H9 (cell line): ENCODE measurements at regions not wholly inside any gene's neighbourhood (a gene's known extent, or its start where the extent isn't known, plus 50 kb on each side); places are given as distances from the start of the nearest gene placed in this dataset.

Experiments
- DNase-seq: peaks from one replicate; pipeline ENCODE4 v3.0.0-alpha.2; 2017
- H2AFZ ChIP-seq: one replicate; pipeline ENCODE4 v1.6.1; 2013; ENCODE audit warnings: mild to moderate bottlenecking, low read length, control low read depth, moderate library complexity
- H2AK5ac ChIP-seq: 2 replicates; pipeline ENCODE4 v1.6.1; 2013; ENCODE audit warnings: low read length, control low read depth, mixed read lengths; ENCODE audit not compliant: insufficient read length
- H2BK120ac ChIP-seq: one replicate; pipeline ENCODE4 v1.6.1; 2013; ENCODE audit warnings: low read depth, mild to moderate bottlenecking, low read length, control low read depth, inconsistent platforms; ENCODE audit not compliant: poor library complexity, severe bottlenecking
- H2BK12ac ChIP-seq: 2 replicates; pipeline ENCODE4 v1.6.1; 2013; ENCODE audit warnings: low read length, control low read depth, mixed read lengths, low read depth; ENCODE audit not compliant: insufficient read length
- H2BK15ac ChIP-seq: 2 replicates; pipeline ENCODE4 v1.6.1; 2013; ENCODE audit warnings: low read depth, low read length, control low read depth
- H2BK20ac ChIP-seq: one replicate; pipeline ENCODE4 v1.6.1; 2013; ENCODE audit warnings: low read depth, mild to moderate bottlenecking, low read length, control low read depth, inconsistent platforms; ENCODE audit not compliant: poor library complexity, severe bottlenecking
- H2BK5ac ChIP-seq: 2 replicates; pipeline ENCODE4 v1.6.1; 2013; ENCODE audit warnings: low read length, control low read depth, mixed read lengths; ENCODE audit not compliant: insufficient read length
- H3K14ac ChIP-seq: 2 replicates; pipeline ENCODE4 v1.6.1; 2013; ENCODE audit warnings: low read length, control low read depth; ENCODE audit not compliant: insufficient read depth
- H3K18ac ChIP-seq: 2 replicates; pipeline ENCODE4 v1.6.1; 2013; ENCODE audit warnings: low read depth, mild to moderate bottlenecking, mixed read lengths, low read length, control low read depth; ENCODE audit not compliant: insufficient read length
- H3K23ac ChIP-seq: 2 replicates; pipeline ENCODE4 v1.6.1; 2013; ENCODE audit warnings: low read length, control low read depth, mixed read lengths, low read depth; ENCODE audit not compliant: insufficient read length
- H3K23me2 ChIP-seq: 2 replicates; pipeline ENCODE4 v1.6.1; 2013; ENCODE audit warnings: low read depth, mild to moderate bottlenecking, mixed read lengths, low read length, control low read depth; ENCODE audit not compliant: insufficient read length, poor library complexity, severe bottlenecking
- H3K27ac ChIP-seq: 2 replicates; pipeline ENCODE4 v1.5.1; 2013; ENCODE audit warnings: low read length, control low read depth, mixed read lengths, low read depth; ENCODE audit not compliant: insufficient read length
- H3K27me3 ChIP-seq: 2 replicates; pipeline ENCODE4 v1.6.1; 2013; ENCODE audit warnings: low read length, control low read depth, inconsistent platforms; ENCODE audit not compliant: insufficient read depth
- H3K4ac ChIP-seq: 2 replicates; pipeline ENCODE4 v1.6.1; 2013; ENCODE audit warnings: low read depth, mild to moderate bottlenecking, control low read depth, inconsistent platforms, low read length, moderate library complexity
- H3K4me1 ChIP-seq: 2 replicates; pipeline ENCODE4 v1.6.1; 2013; ENCODE audit warnings: low read length, control low read depth, inconsistent platforms; ENCODE audit not compliant: insufficient read depth
- H3K4me2 ChIP-seq: 2 replicates; pipeline ENCODE4 v1.6.1; 2013; ENCODE audit warnings: low read length, control low read depth, mixed read lengths; ENCODE audit not compliant: insufficient read length, insufficient read depth
- H3K56ac ChIP-seq: 2 replicates; pipeline ENCODE4 v1.6.1; 2013; ENCODE audit warnings: low read depth, mild to moderate bottlenecking, mixed read lengths, low read length, control low read depth; ENCODE audit not compliant: insufficient read length
- H3K79me1 ChIP-seq: 2 replicates; pipeline ENCODE4 v1.6.1; 2013; ENCODE audit warnings: low read depth, mild to moderate bottlenecking, moderate library complexity, low read length, control low read depth, inconsistent platforms; ENCODE audit not compliant: insufficient read depth, poor library complexity, severe bottlenecking
- H3K79me2 ChIP-seq: 2 replicates; pipeline ENCODE4 v1.6.1; 2013; ENCODE audit warnings: low read length, control low read depth, inconsistent platforms; ENCODE audit not compliant: insufficient read depth
- H3K9ac ChIP-seq: 2 replicates; pipeline ENCODE4 v1.6.1; 2013; ENCODE audit warnings: low read length, control low read depth, mixed read lengths; ENCODE audit not compliant: insufficient read length; ENCODE audit errors: extremely low read depth
- H3K9me3 ChIP-seq: one replicate; pipeline ENCODE4 v1.6.1; 2013; ENCODE audit warnings: low read depth, low read length, inconsistent platforms; ENCODE audit not compliant: control insufficient read depth
- H3T11ph ChIP-seq: one replicate; pipeline ENCODE4 v1.6.1; 2013; ENCODE audit warnings: mild to moderate bottlenecking, low read length, control low read depth, inconsistent platforms
- H4K20me1 ChIP-seq: one replicate; pipeline ENCODE4 v1.6.1; 2013; ENCODE audit not compliant: control insufficient read depth, insufficient read length, insufficient read depth
- H4K5ac ChIP-seq: 2 replicates; pipeline ENCODE4 v1.6.1; 2013; ENCODE audit warnings: low read depth, mild to moderate bottlenecking, mixed read lengths, low read length, control low read depth; ENCODE audit not compliant: insufficient read length
- H4K8ac ChIP-seq: replicated peaks from 2 replicates; pipeline ENCODE4 v1.6.1; 2013; ENCODE audit warnings: low read length, control low read depth, mixed read lengths, low read depth; ENCODE audit not compliant: insufficient read length
- H4K91ac ChIP-seq: 2 replicates; pipeline ENCODE4 v1.6.1; 2013; ENCODE audit warnings: low read depth, mild to moderate bottlenecking, moderate library complexity, mixed read lengths, low read length, control low read depth; ENCODE audit not compliant: insufficient read length
- H3K27ac Mint-ChIP-seq, 3 experiments: 2 replicates in 2 of 3; 3 replicates in 1 of 3; pipeline ENCODE4 v1.8.0; 2020 to 2021; ENCODE audit warnings: mixed read lengths in 3 of 3, mild to moderate bottlenecking in 1 of 3, moderate library complexity in 1 of 3
- H3K27me3 Mint-ChIP-seq: 2 replicates; pipeline ENCODE4 v1.8.0; 2021; ENCODE audit warnings: low read depth, mild to moderate bottlenecking, moderate library complexity, mixed read lengths
- H3K36me3 Mint-ChIP-seq, 3 experiments: 2 replicates in 2 of 3; 3 replicates in 1 of 3; pipeline ENCODE4 v1.8.0; 2020 to 2021; ENCODE audit warnings: low read depth in 3 of 3, mixed read lengths in 3 of 3; ENCODE audit not compliant: insufficient read depth in 1 of 3
- H3K4me1 Mint-ChIP-seq, 2 experiments: 2 replicates each; pipeline ENCODE4 v1.8.0; 2020; ENCODE audit warnings: mixed read lengths in 2 of 2
- H3K4me3 Mint-ChIP-seq, 2 experiments: 2 replicates in 1 of 2; 3 replicates in 1 of 2; pipeline ENCODE4 v1.8.0; 2020 to 2021; ENCODE audit warnings: mild to moderate bottlenecking in 2 of 2, mixed read lengths in 2 of 2, moderate library complexity in 1 of 2
- H3K9me3 Mint-ChIP-seq, 2 experiments: 2 replicates in 1 of 2; 3 replicates in 1 of 2; pipeline ENCODE4 v1.8.0; 2020; ENCODE audit warnings: mild to moderate bottlenecking in 2 of 2, mixed read lengths in 2 of 2, moderate library complexity in 1 of 2
- CTCF ChIP-seq: fragments of 200-600 bp; sonication (generic); conservative IDR thresholded peaks from 3 replicates; pipeline ENCODE4 v1.8.0; 2021; ENCODE audit warnings: antibody characterized with exemption, mild to moderate bottlenecking
- WGBS: extraction: QIAGEN DNeasy Blood & Tissue Kit; methylation state at CpG from one replicate; pipeline ENCODE4 v1.1.7; 2013; ENCODE audit warnings: missing lambda C conversion rate, low lambda C conversion rate, mixed read lengths; ENCODE audit not compliant: insufficient read length; ENCODE audit errors: extremely low coverage; 5-methylcytosine and 5-hydroxymethylcytosine counted together

- Histone ChIP-seq H2BK15ac (no peak overlapping the region), H2BK20ac (no peak overlapping the region), H3K4me2 (no peak overlapping the region), H2BK120ac (no peak overlapping the region), H4K91ac (no peak overlapping the region), H3K23ac (no peak overlapping the region), H3K9ac (no peak overlapping the region), H4K5ac (no peak overlapping the region), H3K79me2 (no peaks in the 10 kb centered on the region), H3K14ac (no peak overlapping the region), H3K56ac (no peak overlapping the region), H3K27me3 (no peaks in the 10 kb centered on the region), H4K8ac (no peak overlapping the region), H3K79me1 (no peaks in the 10 kb centered on the region), H2BK12ac (no peak overlapping the region), H3K18ac (no peak overlapping the region), H2AK5ac (no peak overlapping the region), H2BK5ac (no peak overlapping the region), H3K9me3 (no peaks in the 10 kb centered on the region), H3T11ph (no peak overlapping the region), H2AFZ (no peak overlapping the region), H3K4ac (no peak overlapping the region), H4K20me1 (no peaks in the 10 kb centered on the region), H3K27ac (no peak overlapping the region), H3K23me2 (no peaks in the 10 kb centered on the region), H3K4me1 (no peaks in the 10 kb centered on the region)
- Mint-ChIP-seq H3K27ac (no peak overlapping the region), H3K36me3 (peaks cover 6 to 18% (median 11%) of the 10 kb centered on the region in 3 experiments), H3K4me3 (no peak overlapping the region), H3K4me1 (no peaks in the 10 kb centered on the region), H3K27me3 (no peaks in the 10 kb centered on the region), H3K9me3 (peaks cover 25 to 26% of the 10 kb centered on the region in 2 experiments)
- DNase-seq: no peak
- WGBS: no CpG with 5 or more reads among the region's 1 CpG
- no peak for TF ChIP-seq CTCF
Measured at GRCh38 chr5:37957218-37957617, 117.4 kb upstream of the GDNF start.
